ENCODE measurements at regions not wholly inside any gene's neighbourhood (a gene's known extent, or its start where the extent isn't known, plus 50 kb on each side); places are given as distances from the start of the nearest gene placed in this dataset.

GRCh38 chr1:102083192-102083591 is 86.5 kb upstream of the OLFM3 start:
- no peak overlapping the region for H2BK20ac ChIP-seq (ENCODE audit: low read depth, low read length)
- dilution Hi-C loops (cut with HindIII; ENCODE audit: low sequenced_read_pairs, unreplicated experiment) (no loop called here), intact Hi-C loops (cut with micrococcal nuclease) (no loop called here), in situ Hi-C loops (cut with MboI; ENCODE audit: low sequenced_read_pairs) (no loop called here)
- H3K36me3 ChIP-seq (ENCODE audit: control insufficient read depth, insufficient read depth, low read length) = no peaks in the 10 kb centered on the region
- H3K14ac ChIP-seq (replicated peaks; ENCODE audit: low read depth, low read length) = no peak overlapping the region
- no peak for TF ChIP-seq USF2 (IDR thresholded peaks at IDR 0.05; ENCODE audit: low read depth, low read length)
- TF ChIP-seq POLR2A (IDR thresholded peaks at IDR 0.05; ENCODE audit: low read depth, low read length) = no peak
- TF ChIP-seq MXI1 (IDR thresholded peaks at IDR 0.05; ENCODE audit: borderline replicate concordance, low read depth, low read length) = no peak
- no peak for TF ChIP-seq BHLHE40 (IDR thresholded peaks at IDR 0.05; ENCODE audit: low read depth, low read length)
- H3K18ac ChIP-seq (ENCODE audit: low read depth, low read length) = no peak overlapping the region
- no peaks in the 10 kb centered on the region for H3K4me1 ChIP-seq (ENCODE audit: control insufficient read depth, insufficient read depth, low read length)
- no peak overlapping the region for H2BK15ac ChIP-seq (ENCODE audit: low read depth, low read length)
- no peak overlapping the region for H2AK9ac ChIP-seq (replicated peaks; ENCODE audit: low read depth, low read length, poor library complexity)
- ChIA-PET CTCF (no interaction called here), POLR2A (ENCODE audit: unreplicated experiment) (no interaction called here)
- H3K4me2 ChIP-seq (ENCODE audit: low read depth, low read length) = no peak overlapping the region
- H2AK5ac ChIP-seq (ENCODE audit: low read depth, low read length) = no peak overlapping the region
- no peak overlapping the region for H3K9ac ChIP-seq (ENCODE audit: low read depth, low read length)
- no peak overlapping the region for H3K4ac ChIP-seq (ENCODE audit: low read depth, low read length)
- no peak overlapping the region for H3K27ac ChIP-seq (ENCODE audit: insufficient read depth, low read length)
- no CpG with 5 or more reads among the region's 3 CpGs for WGBS, 2 experiments (ENCODE audit: extremely low coverage in 2 of 2, insufficient read length in 1 of 2)
- H2BK5ac ChIP-seq (ENCODE audit: low read depth, low read length, poor library complexity, severe bottlenecking) = no peak overlapping the region
- H3K23ac ChIP-seq (ENCODE audit: low read depth, low read length) = no peak overlapping the region
- no peak overlapping the region for H3K4me3 ChIP-seq (ENCODE audit: insufficient read depth, low read depth, low read length)
- no peak overlapping the region for H4K8ac ChIP-seq (ENCODE audit: low read depth in 2 of 2, low read length in 2 of 2)
- H4K91ac ChIP-seq (ENCODE audit: insufficient read depth, low read depth, low read length) = no peak overlapping the region
- H4K20me1 ChIP-seq (ENCODE audit: insufficient read depth, low read length) = no peaks in the 10 kb centered on the region
- no TSS peak for BruUV-seq (replicated peaks)
- no peak overlapping the region for H4K5ac ChIP-seq (ENCODE audit: low read depth, low read length)
- no peak overlapping the region for H3K56ac ChIP-seq (ENCODE audit: extremely low read depth, insufficient read depth, low read length)
- H3K27me3 ChIP-seq (ENCODE audit: control insufficient read depth, insufficient read depth, low read length) = no peaks in the 10 kb centered on the region
- H3K9me1 ChIP-seq (ENCODE audit: insufficient read depth, low read length) = no peaks in the 10 kb centered on the region
- no peaks in the 10 kb centered on the region for H3K79me1 ChIP-seq (ENCODE audit: low read depth in 1 of 2, low read length in 2 of 2)
- H2AFZ ChIP-seq (replicated peaks; ENCODE audit: low read length, poor library complexity) = no peak overlapping the region
- no peak overlapping the region for H2BK120ac ChIP-seq (ENCODE audit: low read depth, low read length)
- ATAC-seq (ENCODE audit: low read depth) = no peak
- DNase-seq = no peak
- peaks cover 3% of the 10 kb centered on the region for H3K9me3 ChIP-seq (ENCODE audit: control insufficient read depth, insufficient read depth, low read length)
